Left lung (tissue), 4 donors: ENCODE measurements at regions not wholly inside any gene's neighbourhood (a gene's known extent, or its start where the extent isn't known, plus 50 kb on each side); places are given as distances from the start of the nearest gene placed in this dataset.
A peak's percentile ranks its signal among the peaks of the same experiment; 100 is the strongest.
"Not testable (repeated sequence)": the region's sequence is repeated elsewhere in the genome, so short reads cannot be mapped to it uniquely, and the experiment has no call there.

Source experiments
- ATAC-seq: fragments of 200-7000 bp; cut with Tn5 transposase; one replicate; pipeline ENCODE4 v1.9.1; 2020; ENCODE audit warnings: moderate library complexity
- DNase-seq, 4 donors: peaks; one replicate each; pipeline ENCODE4 v3.0.0-alpha.2; 2013 to 2020
- H3K27ac ChIP-seq, 2 donors: fragments of 200-600 bp; sonication (generic) in 1 of 2; one replicate each; pipeline versions ENCODE4 v1.5.0 to v1.8.0; 2020 to 2021
- H3K27me3 ChIP-seq, 2 donors: fragments of 200-600 bp; sonication (generic) in 1 of 2; one replicate each; pipeline versions ENCODE4 v1.5.0 to v1.8.0; 2020 to 2021
- H3K36me3 ChIP-seq, 2 donors: fragments of 200-600 bp; sonication (generic) in 1 of 2; one replicate each; pipeline versions ENCODE4 v1.5.0 to v1.8.0; 2020 to 2021
- H3K4me1 ChIP-seq, 2 donors: fragments of 200-600 bp; one replicate each; pipeline ENCODE4 v1.8.0; 2021
- H3K4me3 ChIP-seq, 2 donors: fragments of 200-600 bp; sonication (generic) in 1 of 2; one replicate each; pipeline versions ENCODE4 v1.5.0 to v1.8.0; 2020 to 2021; ENCODE audit warnings: mild to moderate bottlenecking in 1 of 2
- H3K9me3 ChIP-seq, 2 donors: fragments of 200-600 bp; sonication (generic) in 1 of 2; one replicate each; pipeline versions ENCODE4 v1.5.0 to v1.8.0; 2020 to 2021
- intact Hi-C, 2 donors: fragments of 100-400 bp; cut with DNase I; formaldehyde crosslinking; loops; one replicate each; pipeline versions ENCODE4 v1.11.2 to v1.14.2; 2022
- TF ChIP-seq, protein P1 (sequence below), 2 donors: fragments of 200-600 bp; sonication (generic) in 1 of 2; IDR thresholded peaks; one replicate each; pipeline versions ENCODE4 v1.5.0 to v1.8.0; 2021; ENCODE audit warnings: antibody characterized with exemption in 2 of 2
- donor health status: DM: no; HTN: yes; CAD: no.
- donor health status: DM: no; HTN: no; CAD: no.

DNA sequence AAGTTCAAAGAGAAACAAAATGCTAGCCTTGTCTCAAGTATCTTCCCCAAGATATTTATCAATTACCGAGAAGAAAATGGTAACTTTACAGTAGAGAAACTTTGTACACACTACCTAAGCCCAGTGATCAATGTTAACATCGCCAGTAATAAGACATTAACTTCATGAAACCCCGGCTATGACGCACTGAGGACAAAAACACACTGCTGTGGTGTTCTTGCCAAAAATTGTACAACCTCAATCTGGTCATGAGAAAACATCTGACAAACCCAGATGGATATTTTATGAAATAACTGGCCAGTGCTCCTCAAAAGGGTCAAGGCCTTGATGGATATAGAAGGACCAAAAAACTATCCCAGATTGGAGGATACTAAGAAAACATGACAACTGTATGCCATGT lies 85.5 kb upstream of the DTNBP1 start:
- intact Hi-C loops: no loop called here
- Histone ChIP-seq H3K9me3 (no peaks in the 10 kb centered on the region), H3K4me3 (no peak overlapping the region), H3K4me1 (no peaks in the 10 kb centered on the region), H3K36me3 (no peaks in the 10 kb centered on the region), H3K27me3 (no peaks in the 10 kb centered on the region), H3K27ac (no peak overlapping the region)
- DNase-seq (no peak), ATAC-seq (no peak)
- TF ChIP-seq, protein P1, sequence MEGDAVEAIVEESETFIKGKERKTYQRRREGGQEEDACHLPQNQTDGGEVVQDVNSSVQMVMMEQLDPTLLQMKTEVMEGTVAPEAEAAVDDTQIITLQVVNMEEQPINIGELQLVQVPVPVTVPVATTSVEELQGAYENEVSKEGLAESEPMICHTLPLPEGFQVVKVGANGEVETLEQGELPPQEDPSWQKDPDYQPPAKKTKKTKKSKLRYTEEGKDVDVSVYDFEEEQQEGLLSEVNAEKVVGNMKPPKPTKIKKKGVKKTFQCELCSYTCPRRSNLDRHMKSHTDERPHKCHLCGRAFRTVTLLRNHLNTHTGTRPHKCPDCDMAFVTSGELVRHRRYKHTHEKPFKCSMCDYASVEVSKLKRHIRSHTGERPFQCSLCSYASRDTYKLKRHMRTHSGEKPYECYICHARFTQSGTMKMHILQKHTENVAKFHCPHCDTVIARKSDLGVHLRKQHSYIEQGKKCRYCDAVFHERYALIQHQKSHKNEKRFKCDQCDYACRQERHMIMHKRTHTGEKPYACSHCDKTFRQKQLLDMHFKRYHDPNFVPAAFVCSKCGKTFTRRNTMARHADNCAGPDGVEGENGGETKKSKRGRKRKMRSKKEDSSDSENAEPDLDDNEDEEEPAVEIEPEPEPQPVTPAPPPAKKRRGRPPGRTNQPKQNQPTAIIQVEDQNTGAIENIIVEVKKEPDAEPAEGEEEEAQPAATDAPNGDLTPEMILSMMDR (IDR thresholded peaks at IDR 0.05): no peak

DNA sequence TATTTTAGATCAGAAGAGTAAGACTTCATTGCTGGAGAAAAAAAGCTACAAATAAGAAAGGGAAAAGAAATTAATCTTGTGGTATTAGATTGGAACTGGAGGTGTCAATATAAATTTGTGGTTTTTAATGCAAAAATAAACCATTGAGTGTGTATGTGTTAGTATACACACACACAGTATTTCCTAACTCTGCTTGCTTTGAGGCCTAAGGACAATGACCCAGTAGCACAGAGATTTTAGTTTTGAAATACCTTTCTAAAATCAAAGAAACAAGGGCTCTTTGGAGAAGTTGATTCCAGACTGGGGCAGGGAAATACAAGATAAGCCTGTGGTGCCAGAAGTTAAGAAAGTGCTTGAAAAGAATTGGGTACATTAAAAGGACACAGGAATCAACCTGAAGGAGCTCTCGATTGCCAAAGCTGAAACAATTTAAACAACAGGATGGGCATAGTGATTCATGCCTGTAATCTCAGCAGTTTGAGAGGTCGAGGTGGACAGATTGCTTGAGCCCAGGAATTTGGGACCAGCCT lies 84.6 kb upstream of the DTNBP1 start:
- Histone ChIP-seq H3K27me3 (no peaks in the 10 kb centered on the region), H3K4me1 (no peaks in the 10 kb centered on the region), H3K4me3 (no peak overlapping the region), H3K27ac (no peak overlapping the region), H3K36me3 (no peaks in the 10 kb centered on the region), H3K9me3 (no peaks in the 10 kb centered on the region)
- DNase-seq (no peak), ATAC-seq (peak; percentile 83)
- intact Hi-C loops: no loop called here
- TF ChIP-seq, protein P1 (IDR thresholded peaks at IDR 0.05): no peak

DNA sequence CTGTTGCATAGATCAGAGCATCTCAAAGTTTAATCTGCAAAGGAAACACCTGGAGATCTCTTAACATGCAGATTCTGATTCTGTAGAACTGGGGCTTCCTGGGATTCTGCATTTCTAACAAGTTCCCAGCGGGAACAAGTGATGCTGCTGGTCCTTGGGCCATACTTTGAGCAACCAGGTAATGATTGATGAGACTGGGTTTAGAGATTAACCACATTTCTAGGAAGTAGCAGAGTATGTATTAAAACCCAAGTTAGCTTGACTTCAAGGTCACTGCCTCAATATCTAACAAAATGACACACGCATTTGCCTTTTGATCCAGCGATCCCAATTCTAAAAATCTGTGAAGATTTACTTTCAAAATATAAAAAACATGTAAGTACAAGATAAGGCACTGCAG lies 83.0 kb upstream of the DTNBP1 start:
- no peaks in the 10 kb centered on the region for H3K27me3 ChIP-seq
- H3K4me3 ChIP-seq: no peak overlapping the region
- DNase-seq: no peak
- TF ChIP-seq, protein P1 (IDR thresholded peaks at IDR 0.05): no peak
- no peak for ATAC-seq
- H3K36me3 ChIP-seq: no peaks in the 10 kb centered on the region
- no peak overlapping the region for H3K27ac ChIP-seq
- intact Hi-C loops: no loop called here
- H3K9me3 ChIP-seq: no peaks in the 10 kb centered on the region
- H3K4me1 ChIP-seq: no peaks in the 10 kb centered on the region

- Histone ChIP-seq H3K4me3 (no peak overlapping the region), H3K36me3 (no peaks in the 10 kb centered on the region), H3K9me3 (no peaks in the 10 kb centered on the region), H3K4me1 (no peaks in the 10 kb centered on the region), H3K27ac (no peak overlapping the region), H3K27me3 (no peaks in the 10 kb centered on the region)
- ATAC-seq (no peak), DNase-seq (no peak)
- TF ChIP-seq, protein P1 (IDR thresholded peaks at IDR 0.05): no peak
- intact Hi-C loops: no loop called here
Observed at GRCh38 chr6:15744818-15745402, 82.1 kb upstream of the DTNBP1 start.

DNA sequence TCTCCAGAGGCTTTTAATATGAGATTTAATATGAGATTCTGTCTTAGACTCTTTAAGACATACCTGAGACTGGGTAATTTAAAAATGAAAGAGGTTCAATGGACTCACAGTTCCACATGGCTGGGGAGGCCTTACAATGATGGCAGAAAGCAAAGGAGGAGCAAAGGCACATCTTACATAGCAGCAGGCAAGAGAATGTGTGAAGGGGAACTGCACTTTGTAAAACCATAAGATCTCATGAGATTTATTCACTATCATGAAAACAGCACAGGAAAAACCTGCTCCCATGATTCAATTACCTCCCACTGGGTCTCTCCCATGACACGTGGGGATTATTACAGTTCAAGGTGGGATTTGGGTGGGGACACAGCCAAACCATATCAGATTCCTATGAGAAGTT lies 79.2 kb upstream of the DTNBP1 start:
- H3K27ac ChIP-seq, ATAC-seq, H3K27me3 ChIP-seq, DNase-seq, H3K9me3 ChIP-seq, H3K4me1 ChIP-seq, intact Hi-C loops, H3K36me3 ChIP-seq, H3K4me3 ChIP-seq: not testable (repeated sequence)

DNA sequence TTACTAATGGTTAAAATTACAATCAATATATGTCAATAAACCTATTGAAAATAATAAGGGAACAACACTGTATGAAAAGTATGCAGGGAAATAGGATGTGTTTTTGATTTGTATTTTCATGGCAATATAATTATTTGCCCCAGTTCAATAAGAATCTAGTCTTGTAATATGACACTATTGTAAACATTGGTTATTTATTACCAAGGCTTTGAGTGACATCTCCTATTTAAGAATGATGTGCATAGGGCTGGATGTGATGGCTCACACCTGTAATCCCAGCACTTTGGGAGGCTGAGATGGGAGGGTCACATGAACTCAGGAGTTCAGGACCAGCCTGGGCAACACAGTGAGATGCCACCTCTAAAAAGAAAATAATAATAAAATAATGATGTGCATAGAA lies 78.6 kb upstream of the DTNBP1 start:
- Histone ChIP-seq H3K4me1 (no peaks in the 10 kb centered on the region), H3K27me3 (no peaks in the 10 kb centered on the region), H3K36me3 (no peaks in the 10 kb centered on the region), H3K9me3 (no peaks in the 10 kb centered on the region), H3K27ac (no peak overlapping the region), H3K4me3 (no peak overlapping the region)
- ATAC-seq (no peak), DNase-seq (no peak)
- TF ChIP-seq, protein P1 (IDR thresholded peaks at IDR 0.05): no peak
- intact Hi-C loops: no loop called here
